ENCODE measurements at regions not wholly inside any gene's neighbourhood (a gene's known extent, or its start where the extent isn't known, plus 50 kb on each side); places are given as distances from the start of the nearest gene placed in this dataset.
A peak's percentile ranks its signal among the peaks of the same experiment; 100 is the strongest.

GRCh38 chr6:94124333-94124732 is 705.0 kb upstream of the EPHA7 start:
- no peaks in the 10 kb centered on the region for H3K27me3 ChIP-seq
- Mint-ChIP-seq H3K36me3 (no peaks in the 10 kb centered on the region), H3K9me3 (no peaks in the 10 kb centered on the region), H3K4me3 (no peak overlapping the region), H3K27ac (no peak overlapping the region), H3K27me3 (ENCODE audit: insufficient read depth, low read depth) (peaks cover 2% of the 10 kb centered on the region), H3K4me1 (peaks cover 14% of the 10 kb centered on the region)
- H3K4me1 ChIP-seq, result peaks cover 9% of the 10 kb centered on the region
- TF ChIP-seq EZH2phosphoT487 (IDR thresholded peaks at IDR 0.05) (no peak), EZH2 (IDR thresholded peaks at IDR 0.05) (no peak), CTCF (IDR thresholded peaks at IDR 0.05) (no peak)
- H3K9me3 ChIP-seq (ENCODE audit: low read depth), result no peaks in the 10 kb centered on the region
- no peak overlapping the region for H3K4me3 ChIP-seq
- no peaks in the 10 kb centered on the region for H3K79me2 ChIP-seq (ENCODE audit: low read depth)
- H3K27ac ChIP-seq, result no peak overlapping the region
- H3K9ac ChIP-seq, result no peak overlapping the region
- DNase-seq (ENCODE audit: low spot score), result no peak
- no peak overlapping the region for H2AFZ ChIP-seq (replicated peaks)
- no peak overlapping the region for H3K4me2 ChIP-seq
- no peaks in the 10 kb centered on the region for H3F3A ChIP-seq (ENCODE audit: low read depth)
- H4K20me1 ChIP-seq (ENCODE audit: low read depth), result no peaks in the 10 kb centered on the region
- H3K36me3 ChIP-seq, result no peaks in the 10 kb centered on the region

- no peaks in the 10 kb centered on the region for H3K36me3 Mint-ChIP-seq
- Histone ChIP-seq H3K27ac (no peak overlapping the region), H2AFZ (replicated peaks) (no peak overlapping the region), H3K9ac (no peak overlapping the region), H3K27me3 (no peaks in the 10 kb centered on the region), H3K4me2 (no peak overlapping the region), H3K36me3 (no peaks in the 10 kb centered on the region), H3K79me2 (ENCODE audit: low read depth) (no peaks in the 10 kb centered on the region), H3K9me3 (ENCODE audit: low read depth) (no peaks in the 10 kb centered on the region), H4K20me1 (ENCODE audit: low read depth) (no peaks in the 10 kb centered on the region), H3K4me1 (no peaks in the 10 kb centered on the region), H3K4me3 (no peak overlapping the region), H3F3A (ENCODE audit: low read depth) (no peaks in the 10 kb centered on the region)
- no peak overlapping the region for H3K27ac Mint-ChIP-seq
- H3K9me3 Mint-ChIP-seq, result no peaks in the 10 kb centered on the region
- H3K4me1 Mint-ChIP-seq, result peaks cover 6% of the 10 kb centered on the region
- DNase-seq (ENCODE audit: low spot score), result no peak
- H3K27me3 Mint-ChIP-seq (ENCODE audit: insufficient read depth, low read depth), result peaks cover 2% of the 10 kb centered on the region
- no peak overlapping the region for H3K4me3 Mint-ChIP-seq
- TF ChIP-seq EZH2 (IDR thresholded peaks at IDR 0.05) (no peak), EZH2phosphoT487 (IDR thresholded peaks at IDR 0.05) (no peak), CTCF (IDR thresholded peaks at IDR 0.05) (no peak)
These were observed 701.7 kb upstream of the EPHA7 start for GRCh38 chr6:94121094-94121493.

- Histone ChIP-seq H3K27ac (no peak overlapping the region), H3K4me1 (peaks cover 11% of the 10 kb centered on the region), H4K20me1 (ENCODE audit: low read depth) (no peaks in the 10 kb centered on the region), H3K36me3 (no peaks in the 10 kb centered on the region), H2AFZ (replicated peaks) (no peak overlapping the region), H3F3A (ENCODE audit: low read depth) (peaks cover 11% of the 10 kb centered on the region), H3K4me2 (peak overlapping the region; percentile 47), H3K4me3 (no peak overlapping the region), H3K27me3 (no peaks in the 10 kb centered on the region), H3K9ac (no peak overlapping the region), H3K79me2 (ENCODE audit: low read depth) (no peaks in the 10 kb centered on the region), H3K9me3 (ENCODE audit: low read depth) (no peaks in the 10 kb centered on the region)
- no peak for TF ChIP-seq EZH2phosphoT487 (IDR thresholded peaks at IDR 0.05)
- Mint-ChIP-seq H3K4me1 (peaks cover 18% of the 10 kb centered on the region), H3K4me3 (no peak overlapping the region), H3K9me3 (peaks cover 8% of the 10 kb centered on the region), H3K36me3 (no peaks in the 10 kb centered on the region), H3K27ac (no peak overlapping the region), H3K27me3 (ENCODE audit: insufficient read depth, low read depth) (peaks cover 9% of the 10 kb centered on the region)
- peak; percentile 74 for DNase-seq (ENCODE audit: low spot score)
These were observed 679.7 kb upstream of the EPHA7 start for GRCh38 chr6:94099072-94099471.

GRCh38 chr6:94095961-94096360 is 676.6 kb upstream of the EPHA7 start:
- H4K20me1 ChIP-seq (ENCODE audit: low read depth), result no peaks in the 10 kb centered on the region
- H3K4me3 ChIP-seq, result no peak overlapping the region
- no peak overlapping the region for H3K9ac ChIP-seq
- no peaks in the 10 kb centered on the region for H3K36me3 ChIP-seq
- H3K27me3 ChIP-seq, result no peaks in the 10 kb centered on the region
- Mint-ChIP-seq H3K9me3 (peaks cover 8% of the 10 kb centered on the region), H3K27ac (no peak overlapping the region), H3K4me1 (peaks cover 40% of the 10 kb centered on the region), H3K27me3 (ENCODE audit: insufficient read depth, low read depth) (peaks cover 9% of the 10 kb centered on the region), H3K4me3 (no peak overlapping the region), H3K36me3 (peaks cover 1% of the 10 kb centered on the region)
- DNase-seq (ENCODE audit: low spot score), result no peak
- H3K27ac ChIP-seq, result no peak overlapping the region
- no peaks in the 10 kb centered on the region for H3K79me2 ChIP-seq (ENCODE audit: low read depth)
- peaks cover 11% of the 10 kb centered on the region for H3K4me1 ChIP-seq
- no peak overlapping the region for H3K4me2 ChIP-seq
- no peak overlapping the region for H2AFZ ChIP-seq (replicated peaks)
- no peaks in the 10 kb centered on the region for H3K9me3 ChIP-seq (ENCODE audit: low read depth)
- H3F3A ChIP-seq (ENCODE audit: low read depth), result peaks cover 11% of the 10 kb centered on the region
- TF ChIP-seq EZH2 (IDR thresholded peaks at IDR 0.05) (no peak), EZH2phosphoT487 (IDR thresholded peaks at IDR 0.05) (no peak), CTCF (IDR thresholded peaks at IDR 0.05) (no peak)

Measured in neural progenitor cell (in vitro differentiated cells).